AG10803 (cell line): ENCODE measurements at regions not wholly inside any gene's neighbourhood (a gene's known extent, or its start where the extent isn't known, plus 50 kb on each side); places are given as distances from the start of the nearest gene placed in this dataset.
"Not testable (repeated sequence)": the region's sequence is repeated elsewhere in the genome, so short reads cannot be mapped to it uniquely, and the experiment has no call there.

Experiments
- DNase-seq: peaks from one replicate; pipeline ENCODE4 v3.0.0; 2010; ENCODE audit warnings: low read depth
- H3K4me3 ChIP-seq: 2 replicates; pipeline ENCODE4 v1.5.1; 2011; ENCODE audit warnings: mild to moderate bottlenecking, low read length, control low read depth
- TF ChIP-seq, protein P1 (sequence below): conservative IDR thresholded peaks from 2 replicates; pipeline ENCODE4 v1.5.1; 2011; ENCODE audit warnings: mild to moderate bottlenecking, low read length, control low read depth, inconsistent platforms

- no peak overlapping the region for H3K4me3 ChIP-seq
- TF ChIP-seq, protein P1, sequence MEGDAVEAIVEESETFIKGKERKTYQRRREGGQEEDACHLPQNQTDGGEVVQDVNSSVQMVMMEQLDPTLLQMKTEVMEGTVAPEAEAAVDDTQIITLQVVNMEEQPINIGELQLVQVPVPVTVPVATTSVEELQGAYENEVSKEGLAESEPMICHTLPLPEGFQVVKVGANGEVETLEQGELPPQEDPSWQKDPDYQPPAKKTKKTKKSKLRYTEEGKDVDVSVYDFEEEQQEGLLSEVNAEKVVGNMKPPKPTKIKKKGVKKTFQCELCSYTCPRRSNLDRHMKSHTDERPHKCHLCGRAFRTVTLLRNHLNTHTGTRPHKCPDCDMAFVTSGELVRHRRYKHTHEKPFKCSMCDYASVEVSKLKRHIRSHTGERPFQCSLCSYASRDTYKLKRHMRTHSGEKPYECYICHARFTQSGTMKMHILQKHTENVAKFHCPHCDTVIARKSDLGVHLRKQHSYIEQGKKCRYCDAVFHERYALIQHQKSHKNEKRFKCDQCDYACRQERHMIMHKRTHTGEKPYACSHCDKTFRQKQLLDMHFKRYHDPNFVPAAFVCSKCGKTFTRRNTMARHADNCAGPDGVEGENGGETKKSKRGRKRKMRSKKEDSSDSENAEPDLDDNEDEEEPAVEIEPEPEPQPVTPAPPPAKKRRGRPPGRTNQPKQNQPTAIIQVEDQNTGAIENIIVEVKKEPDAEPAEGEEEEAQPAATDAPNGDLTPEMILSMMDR = no peak
- no peak for DNase-seq
Measured at GRCh38 chr6:4342407-4343137, 207.2 kb upstream of the ECI2 start.

DNA sequence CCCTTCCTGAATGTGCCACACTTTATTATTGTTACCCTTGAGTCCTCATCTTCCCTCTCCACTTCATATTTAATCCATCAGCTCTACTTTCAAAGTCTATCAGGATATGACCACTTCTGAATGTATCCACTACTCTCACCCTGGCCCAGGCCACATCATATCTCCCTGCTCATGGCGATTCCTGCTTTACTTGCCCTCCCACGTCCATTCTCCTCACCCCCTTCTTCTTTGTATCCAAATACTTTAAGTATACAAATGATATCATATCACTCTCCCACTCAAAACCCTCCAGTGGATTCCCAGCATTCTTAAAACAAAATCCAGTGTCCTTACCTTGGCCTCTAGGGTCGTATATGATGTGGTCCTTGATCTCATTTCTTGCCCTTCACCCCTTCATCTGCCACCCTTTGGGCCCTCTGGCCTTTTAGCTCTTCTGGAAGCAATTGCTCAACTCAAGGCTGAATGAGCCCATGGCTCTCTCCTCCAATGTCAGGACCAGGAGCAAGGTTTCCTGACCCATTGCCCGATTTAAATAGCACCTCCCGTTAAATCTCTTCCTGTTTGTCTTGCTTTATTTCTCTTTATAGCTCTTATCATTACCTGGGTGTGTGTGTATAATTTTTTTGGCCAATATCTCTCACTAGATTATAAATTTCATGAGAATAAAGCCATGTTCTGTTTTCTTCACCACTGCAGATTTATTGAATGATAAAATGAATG lies 205.9 kb upstream of the ECI2 start:
- no peak for DNase-seq
- no peak overlapping the region for H3K4me3 ChIP-seq
- TF ChIP-seq, protein P1 = no peak

- TF ChIP-seq, protein P1 = no peak
- H3K4me3 ChIP-seq = no peak overlapping the region
- no peak for DNase-seq
Measured at GRCh38 chr6:4340544-4340943, 205.2 kb upstream of the ECI2 start.

DNA sequence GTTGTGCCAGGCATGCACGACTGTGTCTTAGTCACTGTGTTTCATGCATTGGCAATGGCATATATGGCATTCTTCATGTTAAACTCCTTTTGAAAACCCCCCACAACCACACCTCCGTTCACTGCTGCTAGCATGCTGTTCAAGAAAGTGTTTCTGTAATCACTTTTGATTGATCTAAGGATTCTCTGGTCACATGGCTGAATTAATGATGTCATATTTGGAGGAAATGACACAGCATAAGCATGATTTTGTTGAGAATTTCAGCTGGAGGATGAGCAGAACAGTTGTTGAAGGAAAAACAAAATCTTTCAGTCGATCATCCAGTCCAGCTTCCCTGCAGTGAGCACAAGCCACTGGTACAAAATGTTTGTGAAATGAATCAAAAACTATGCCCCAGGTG lies 203.5 kb upstream of the ECI2 start:
- DNase-seq = no peak

GRCh38 chr6:4336778-4337442 lies 201.5 kb upstream of the ECI2 start:
- no peak for DNase-seq
- TF ChIP-seq, protein P1 = no peak
- no peak overlapping the region for H3K4me3 ChIP-seq

More for the DNA sequence above, 203.5 kb upstream of the ECI2 start:
- TF ChIP-seq, protein P1 = no peak
- no peak overlapping the region for H3K4me3 ChIP-seq

DNA sequence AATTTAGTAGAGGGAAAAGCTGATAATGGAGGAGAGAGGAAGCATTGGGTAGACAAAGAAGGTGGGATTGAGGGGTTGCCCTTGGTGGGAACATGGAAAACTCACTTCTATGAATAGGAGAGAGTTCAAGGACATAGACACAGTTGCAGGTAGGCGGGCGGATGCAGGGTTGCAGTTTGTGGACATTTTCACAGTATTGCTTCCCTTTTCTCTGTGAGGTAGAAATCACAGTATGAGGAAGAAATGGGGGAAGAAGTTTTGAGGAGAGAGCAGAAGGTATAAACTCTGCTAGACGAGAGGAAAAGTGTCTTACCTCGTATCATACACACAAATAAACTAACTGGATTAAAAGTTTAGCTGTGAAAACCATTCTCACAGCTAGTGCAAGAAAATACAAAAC lies 200.7 kb upstream of the ECI2 start:
- no peak overlapping the region for H3K4me3 ChIP-seq
- TF ChIP-seq, protein P1 = no peak
- no peak for DNase-seq

DNA sequence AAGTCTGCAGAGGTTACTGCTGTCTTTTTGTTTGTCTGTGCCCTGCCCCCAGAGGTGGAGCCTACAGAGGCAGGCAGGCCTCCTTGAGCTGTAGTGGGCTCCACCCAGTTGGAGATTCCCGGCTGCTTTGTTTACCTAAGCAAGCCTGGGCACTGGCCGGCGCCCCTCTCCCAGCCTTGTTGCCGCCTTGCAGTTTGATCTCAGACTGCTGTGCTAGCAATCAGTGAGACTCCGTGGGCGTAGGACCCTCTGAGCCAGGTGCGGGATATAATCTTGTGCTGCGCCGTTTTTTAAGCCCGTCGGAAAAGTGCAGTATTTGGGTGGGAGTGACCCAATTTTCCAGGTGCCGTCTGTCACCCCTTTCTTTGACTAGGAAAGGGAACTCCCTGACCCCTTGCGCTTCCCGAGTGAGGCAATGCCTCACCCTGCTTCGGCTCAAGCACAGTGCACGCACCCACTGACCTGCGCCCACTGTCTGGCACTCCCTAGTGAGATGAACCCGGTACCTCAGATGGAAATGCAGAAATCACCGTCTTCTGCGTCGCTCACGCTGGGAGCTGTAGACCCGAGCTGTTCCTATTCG lies 198.9 kb upstream of the ECI2 start:
- not testable (repeated sequence) for DNase-seq

More for the DNA sequence above, 198.9 kb upstream of the ECI2 start:
- H3K4me3 ChIP-seq = not testable (repeated sequence)
